ENCODE measurements at regions not wholly inside any gene's neighbourhood (a gene's known extent, or its start where the extent isn't known, plus 50 kb on each side); places are given as distances from the start of the nearest gene placed in this dataset.

GRCh38 chr13:48761256-48761655 is 107.5 kb downstream of the CYSLTR2 start:
- DNase-seq: no peak

GRCh38 chr13:48769107-48769704 is 115.5 kb downstream of the CYSLTR2 start:
- no peak for DNase-seq

GRCh38 chr13:48770372-48770771 is 116.6 kb downstream of the CYSLTR2 start:
- DNase-seq: no peak

GRCh38 chr13:48772908-48773307 is 119.2 kb downstream of the CYSLTR2 start:
- no peak for DNase-seq

- DNase-seq: no peak
Observed at GRCh38 chr13:48773531-48774275, 120.0 kb downstream of the CYSLTR2 start.

GRCh38 chr13:48775285-48775684 is 121.6 kb downstream of the CYSLTR2 start:
- no peak for DNase-seq

- DNase-seq: no peak
Observed at GRCh38 chr13:48775804-48776203, 122.1 kb downstream of the CYSLTR2 start.

- DNase-seq: no peak
Observed at GRCh38 chr13:48776401-48776800, 122.7 kb downstream of the CYSLTR2 start.

GRCh38 chr13:48778610-48779009 is 124.9 kb downstream of the CYSLTR2 start:
- DNase-seq: no peak

GRCh38 chr13:48780713-48781341 is 127.1 kb downstream of the CYSLTR2 start:
- no peak for DNase-seq

GRCh38 chr13:48782429-48782840 is 128.7 kb downstream of the CYSLTR2 start:
- no peak for DNase-seq

- peak; percentile 28 for DNase-seq
Observed at GRCh38 chr13:48783181-48783630, 129.5 kb downstream of the CYSLTR2 start.

GRCh38 chr13:48783695-48784230 is 130.0 kb downstream of the CYSLTR2 start:
- no peak for DNase-seq

GRCh38 chr13:48784916-48785548 is 131.3 kb downstream of the CYSLTR2 start:
- no peak for DNase-seq

- no peak for DNase-seq
Observed at GRCh38 chr13:48790199-48790598, 136.5 kb downstream of the CYSLTR2 start.

- DNase-seq: no peak
Observed at GRCh38 chr13:48790966-48791365, 137.2 kb downstream of the CYSLTR2 start.

GRCh38 chr13:48797127-48797526 is 143.4 kb downstream of the CYSLTR2 start:
- DNase-seq: no peak

- no peak for DNase-seq
Observed at GRCh38 chr13:48797761-48798160, 144.0 kb downstream of the CYSLTR2 start.

- DNase-seq: no peak
Observed at GRCh38 chr13:48798180-48798579, 144.5 kb downstream of the CYSLTR2 start.

GRCh38 chr13:48801255-48801654 is 147.5 kb downstream of the CYSLTR2 start:
- no peak for DNase-seq

- no peak for DNase-seq
Observed at GRCh38 chr13:48804821-48805601, 151.3 kb downstream of the CYSLTR2 start.

GRCh38 chr13:48806522-48806921 is 152.8 kb downstream of the CYSLTR2 start:
- DNase-seq: no peak

- DNase-seq: no peak
Observed at GRCh38 chr13:48808683-48809082, 155.0 kb downstream of the CYSLTR2 start.

Data from DMS 273 treated with DMSO at 0.1 percent for 48 hours (cell line).